ENCODE measurements at regions not wholly inside any gene's neighbourhood (a gene's known extent, or its start where the extent isn't known, plus 50 kb on each side); places are given as distances from the start of the nearest gene placed in this dataset.

DNA sequence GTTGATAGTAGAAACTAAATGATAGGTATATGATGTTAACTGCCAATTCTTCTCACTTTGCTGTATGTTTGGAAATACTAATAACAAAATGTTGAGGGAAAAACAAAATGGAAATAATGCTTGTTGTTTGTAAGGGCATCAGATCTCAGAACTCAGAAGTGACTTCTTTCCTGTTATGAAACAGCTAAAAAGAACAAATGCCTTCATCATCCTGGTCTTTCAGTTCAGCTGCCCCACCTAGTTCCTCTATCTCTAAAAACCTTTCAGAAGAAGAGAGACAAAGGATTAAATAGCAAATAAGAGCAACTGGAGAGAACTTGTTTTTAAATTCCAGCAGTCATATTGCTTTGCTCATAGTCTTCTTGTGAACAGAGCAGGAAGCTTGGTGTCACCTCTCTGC lies 345.3 kb upstream of the NCAM1 start:
- no peak overlapping the region for H3K9ac ChIP-seq (replicated peaks in 1 of 4; ENCODE audit: extremely low read depth in 1 of 4, low read depth in 3 of 4, low read length in 3 of 4)
- no peak overlapping the region for H2BK20ac ChIP-seq (ENCODE audit: low read length)
- POLR2A ChIA-PET (ENCODE audit: partially characterized antibody) = no interaction called here

More for the DNA sequence above, 345.3 kb upstream of the NCAM1 start:
- FAIRE-seq (no peak), DNase-seq (ENCODE audit: low read depth in 1 of 2, low spot score in 2 of 2) (no peak)
- Histone ChIP-seq H4K5ac (ENCODE audit: insufficient read length, low read depth, low read length) (no peak overlapping the region), H3K4me2 (ENCODE audit: insufficient read depth in 1 of 2, low read depth in 2 of 2, low read length in 2 of 2) (no peak overlapping the region), H3K14ac (ENCODE audit: insufficient read length) (no peak overlapping the region), H3K4me1 (replicated peaks in 1 of 4; ENCODE audit: control insufficient read depth in 3 of 4, insufficient read depth in 4 of 4, low read length in 3 of 4) (peaks cover 0 to 10% (median 0%) of the 10 kb centered on the region in 4 experiments; a peak in 3 of 7 replicates), H3K56ac (replicated peaks; ENCODE audit: insufficient read length, low read depth, low read length) (no peak overlapping the region), H2BK120ac (replicated peaks; ENCODE audit: low read depth, low read length) (no peak overlapping the region), H4K8ac (ENCODE audit: extremely low read depth, insufficient read depth, low read length) (no peak overlapping the region), H2BK12ac (ENCODE audit: low read depth, low read length) (no peak overlapping the region), H2BK5ac (ENCODE audit: low read depth, low read length) (no peak overlapping the region), H3K9me3 (ENCODE audit: insufficient read depth in 2 of 2, low read depth in 1 of 2, low read length in 1 of 2) (no peaks in the 10 kb centered on the region), H3K4ac (replicated peaks; ENCODE audit: insufficient read length, low read depth, low read length) (no peak overlapping the region), H3K79me1 (ENCODE audit: low read depth, low read length) (no peaks in the 10 kb centered on the region), H4K91ac (replicated peaks; ENCODE audit: insufficient read length, low read length) (no peak overlapping the region), H3K23ac (ENCODE audit: insufficient read length) (no peak overlapping the region), H3K27ac (ENCODE audit: low read depth, low read length) (no peak overlapping the region), H3K36me3 (ENCODE audit: control insufficient read depth in 2 of 4, insufficient read depth in 4 of 4, low read length in 3 of 4) (no peaks in the 10 kb centered on the region), H2AFZ (ENCODE audit: low read length) (no peak overlapping the region), H3K27me3 (replicated peaks in 1 of 4; ENCODE audit: control insufficient read depth in 3 of 4, extremely low read depth in 1 of 4, insufficient read depth in 3 of 4, low read length in 3 of 4) (no peaks in the 10 kb centered on the region), H3K79me2 (ENCODE audit: control insufficient read depth in 1 of 2, insufficient read depth in 2 of 2, low read length in 2 of 2) (no peaks in the 10 kb centered on the region), H4K20me1 (replicated peaks in 1 of 2; ENCODE audit: control insufficient read depth in 1 of 2, insufficient read depth in 2 of 2, low read length in 2 of 2) (no peaks in the 10 kb centered on the region), H2BK15ac (ENCODE audit: low read length) (no peak overlapping the region), H3K18ac (ENCODE audit: extremely low read depth, low read length) (no peak overlapping the region), H3K23me2 (ENCODE audit: low read depth, low read length) (no peaks in the 10 kb centered on the region; the same call in 1 of the 2 replicates), H3K4me3 (ENCODE audit: extremely low read depth in 1 of 4, insufficient read depth in 2 of 4, low read depth in 3 of 4, low read length in 4 of 4) (no peak overlapping the region), H2AK5ac (ENCODE audit: low read depth, low read length) (no peak overlapping the region)
- no peak for TF ChIP-seq BACH1 (IDR thresholded peaks at IDR 0.05; ENCODE audit: low read length)
- no peak for TF ChIP-seq CREB1 (IDR thresholded peaks at IDR 0.05)
- TF ChIP-seq HDAC6 (IDR thresholded peaks at IDR 0.05; ENCODE audit: low read depth, low read length) = no peak
- TF ChIP-seq JUND (IDR thresholded peaks at IDR 0.05; ENCODE audit: low read length) = no peak
- TF ChIP-seq KDM1A (IDR thresholded peaks at IDR 0.05; ENCODE audit: borderline replicate concordance, low read length) = no peak
- no peak for TF ChIP-seq POLR2AphosphoS5 (IDR thresholded peaks at IDR 0.05; ENCODE audit: low read depth, low read length)
- TF ChIP-seq HDAC2 (IDR thresholded peaks at IDR 0.05; ENCODE audit: borderline replicate concordance in 1 of 2, low read depth in 2 of 2, low read length in 2 of 2) = no peak
- TF ChIP-seq GABPA (IDR thresholded peaks at IDR 0.05; ENCODE audit: borderline replicate concordance, insufficient read depth, low read length) = no peak
- no peak for TF ChIP-seq POU5F1 (IDR thresholded peaks at IDR 0.05; ENCODE audit: low read depth, low read length)
- CTCF ChIA-PET (ENCODE audit: partially characterized antibody) = interaction anchor here (0.8 kb wide), 1 partner anchor 32 kb away, joined by 3 read pairs; no protein-coding TSS in a partner anchor

Measured in H1 (cell line).